ENCODE measurements at regions not wholly inside any gene's neighbourhood (a gene's known extent, or its start where the extent isn't known, plus 50 kb on each side); places are given as distances from the start of the nearest gene placed in this dataset.

GRCh38 chr13:33891196-33891742 lies 73.3 kb downstream of the RFC3 start:
- Mint-ChIP-seq H3K27me3 (no peaks in the 10 kb centered on the region), H3K4me3 (no peak overlapping the region), H3K36me3 (peaks cover 8% of the 10 kb centered on the region), H3K9me3 (peaks cover 18% of the 10 kb centered on the region), H3K4me1 (ENCODE audit: unreplicated experiment) (no peaks in the 10 kb centered on the region), H3K27ac (no peak overlapping the region)
- no peak for TF ChIP-seq CTCF (conservative IDR thresholded peaks at IDR 0.05)
- no peak for DNase-seq (ENCODE audit: extremely low spot score, unreplicated experiment)

- Mint-ChIP-seq H3K9me3 (peaks cover 22% of the 10 kb centered on the region), H3K27me3 (no peaks in the 10 kb centered on the region), H3K4me3 (no peak overlapping the region), H3K4me1 (ENCODE audit: unreplicated experiment) (no peaks in the 10 kb centered on the region), H3K27ac (no peak overlapping the region), H3K36me3 (peaks cover 8% of the 10 kb centered on the region)
- no peak for DNase-seq (ENCODE audit: extremely low spot score, unreplicated experiment)
- TF ChIP-seq CTCF (conservative IDR thresholded peaks at IDR 0.05), result no peak
Measured at GRCh38 chr13:33893559-33893958, 75.6 kb downstream of the RFC3 start.

- H3K4me1 Mint-ChIP-seq (ENCODE audit: unreplicated experiment), result no peaks in the 10 kb centered on the region
- H3K4me3 Mint-ChIP-seq, result no peak overlapping the region
- H3K27ac Mint-ChIP-seq, result no peak overlapping the region
- DNase-seq (ENCODE audit: extremely low spot score, unreplicated experiment), result no peak
- H3K9me3 Mint-ChIP-seq, result no peaks in the 10 kb centered on the region
- H3K27me3 Mint-ChIP-seq, result no peaks in the 10 kb centered on the region
- H3K36me3 Mint-ChIP-seq, result no peaks in the 10 kb centered on the region
- TF ChIP-seq CTCF (conservative IDR thresholded peaks at IDR 0.05), result no peak
Measured at GRCh38 chr13:33904431-33904830, 86.5 kb downstream of the RFC3 start.

GRCh38 chr13:33908116-33908515 lies 90.2 kb downstream of the RFC3 start:
- no peak for TF ChIP-seq CTCF (conservative IDR thresholded peaks at IDR 0.05)
- no peak for DNase-seq (ENCODE audit: extremely low spot score, unreplicated experiment)
- H3K4me1 Mint-ChIP-seq (ENCODE audit: unreplicated experiment), result peaks cover 8% of the 10 kb centered on the region
- no peak overlapping the region for H3K27ac Mint-ChIP-seq
- peaks cover 9% of the 10 kb centered on the region for H3K36me3 Mint-ChIP-seq
- H3K27me3 Mint-ChIP-seq, result no peaks in the 10 kb centered on the region
- H3K4me3 Mint-ChIP-seq, result no peak overlapping the region
- peaks cover 4% of the 10 kb centered on the region for H3K9me3 Mint-ChIP-seq

- Mint-ChIP-seq H3K36me3 (peaks cover 9% of the 10 kb centered on the region), H3K9me3 (peaks cover 4% of the 10 kb centered on the region), H3K4me3 (no peak overlapping the region), H3K27ac (no peak overlapping the region), H3K4me1 (ENCODE audit: unreplicated experiment) (peaks cover 8% of the 10 kb centered on the region), H3K27me3 (no peaks in the 10 kb centered on the region)
- no peak for DNase-seq (ENCODE audit: extremely low spot score, unreplicated experiment)
- TF ChIP-seq CTCF (conservative IDR thresholded peaks at IDR 0.05), result no peak
Measured at GRCh38 chr13:33910255-33910654, 92.3 kb downstream of the RFC3 start.

- Mint-ChIP-seq H3K9me3 (peaks cover 4% of the 10 kb centered on the region), H3K27me3 (no peaks in the 10 kb centered on the region), H3K36me3 (peaks cover 9% of the 10 kb centered on the region), H3K4me1 (ENCODE audit: unreplicated experiment) (peaks cover 8% of the 10 kb centered on the region), H3K27ac (no peak overlapping the region), H3K4me3 (no peak overlapping the region)
- no peak for TF ChIP-seq CTCF (conservative IDR thresholded peaks at IDR 0.05)
- DNase-seq (ENCODE audit: extremely low spot score, unreplicated experiment), result no peak
Measured at GRCh38 chr13:33911521-33911920, 93.6 kb downstream of the RFC3 start.
